Heart left ventricle (tissue), 16 donors: ENCODE measurements at regions not wholly inside any gene's neighbourhood (a gene's known extent, or its start where the extent isn't known, plus 50 kb on each side); places are given as distances from the start of the nearest gene placed in this dataset.

Source experiments
- ATAC-seq, 4 donors: fragments of 200-7000 bp; cut with Tn5 transposase; one replicate each; pipeline ENCODE4 v1.9.1; 2020 to 2022; ENCODE audit warnings: moderate library complexity in 4 of 4, mild to moderate bottlenecking in 3 of 4, moderate number of reproducible peaks in 1 of 4
- DNase-seq, 5 donors: peaks; one replicate each; pipeline ENCODE4 v3.0.0-alpha.2; 2020
- H3K27ac ChIP-seq, 12 donors: fragments of 200-600 bp; sonication (generic) in 4 of 12; one replicate each; pipeline versions ENCODE4 v1.5.0 to v1.8.0; 2016 to 2022; ENCODE audit warnings: mild to moderate bottlenecking in 2 of 12
- H3K27me3 ChIP-seq, 9 donors: fragments of 200-600 bp; sonication (generic) in 2 of 9; one replicate each; pipeline versions ENCODE4 v1.5.1 to v1.8.0; 2016 to 2022; ENCODE audit warnings: mild to moderate bottlenecking in 3 of 9
- H3K36me3 ChIP-seq, 9 donors: fragments of 200-600 bp; sonication (generic) in 2 of 9; one replicate each; pipeline versions ENCODE4 v1.5.0 to v1.8.0; 2018 to 2022; ENCODE audit warnings: mild to moderate bottlenecking in 2 of 9
- H3K4me1 ChIP-seq, 12 donors: fragments of 200-600 bp; sonication (generic) in 4 of 12; one replicate each; pipeline versions ENCODE4 v1.5.0 to v1.8.0; 2016 to 2022; ENCODE audit warnings: mild to moderate bottlenecking in 3 of 12
- H3K4me3 ChIP-seq, 12 donors: fragments of 200-600 bp; sonication (generic) in 4 of 12; one replicate each; pipeline versions ENCODE4 v1.5.0 to v1.8.0; 2017 to 2022; ENCODE audit warnings: mild to moderate bottlenecking in 9 of 12, moderate library complexity in 4 of 12
- H3K9me3 ChIP-seq, 12 donors: fragments of 200-600 bp; sonication (generic) in 4 of 12; one replicate each; pipeline versions ENCODE4 v1.5.0 to v1.8.0; 2016 to 2022; ENCODE audit warnings: mild to moderate bottlenecking in 1 of 12
- CTCF ChIP-seq, 12 donors: fragments of 200-600 bp; sonication (generic) in 4 of 12; IDR thresholded peaks; one replicate each; pipeline versions ENCODE4 v1.5.0 to v1.8.0; 2018 to 2022; ENCODE audit warnings: antibody characterized with exemption in 12 of 12, mild to moderate bottlenecking in 5 of 12
- POLR2A ChIP-seq, 2 donors: fragments of 450-650 bp; IDR thresholded peaks; one replicate each; pipeline ENCODE4 v1.6.1; 2017; ENCODE audit warnings: antibody characterized with exemption in 2 of 2, mild to moderate bottlenecking in 2 of 2, moderate library complexity in 2 of 2
- whole genome bisulfite sequencing, 4 donors: extraction: QIAGEN DNeasy Blood & Tissue Kit in 2 of 4; methylation state at CpG; one replicate each; pipeline versions ENCODE4 v1.1.5 to v1.1.7; 2013 to 2018; 5-methylcytosine and 5-hydroxymethylcytosine counted together
- intact Hi-C, 10 donors: fragments of 100-400 bp; cut with DNase I; formaldehyde crosslinking; loops; one replicate each; pipeline versions ENCODE4 v1.11.1 to v1.14.2; 2022
- donor health status: ischemic (EF 13 %, LVEDD 7.1; RV severe dilation, severe dysfunction).
- donor health status: healthy with polysubstance abuse.
- donor health status: DM: no; HTN: yes; CAD: no.
- donor health status: DM: no; HTN: no; CAD: no.
- donor health status: ischemic (EF 25% LVEDD 6.9; RV normal size, moderate dysfunction).
- donor health status: ischemic (EF 25% LVEDD 5.7; RV mildly dilated, moderate dysfunction).
- donor health status: healthy.
- donor health status: DM: yes; HTN: yes; CAD: no.
- donor health status: ischemic (EF 35%, LVEDD 5.7; RV mildly dilated, moderate dysfunction).
- donor health status: nonischemic (EF 11% LVEDD 7.7; RV severe dilation, severe dysfunction).
- donor health status: DM: yes; HTN: yes; CAD: no.
- donor health status: PGD.
- donor health status: ischemic (EF 29% LVEDD 5.4; RV normal size, mild dysfunction).
- donor health status: nonischemic (EF 23%, LVEDD 6.1; RV moderate dilation, normal function).

GRCh38 chr3:20673866-20674265 is 487.9 kb upstream of the SGO1 start:
- Histone ChIP-seq H3K27me3 (no peaks in the 10 kb centered on the region), H3K4me1 (peaks cover 0 to 11% (median 4%) of the 10 kb centered on the region in 12 donors), H3K4me3 (no peak overlapping the region), H3K27ac (no peak overlapping the region), H3K36me3 (no peaks in the 10 kb centered on the region), H3K9me3 (peaks cover 0 to 18% (median 0%) of the 10 kb centered on the region in 12 donors)
- TF ChIP-seq CTCF (IDR thresholded peaks at IDR 0.05), result no peak
- WGBS, 4 donors, result 89 to 97% (median 94%) methylated on average over 1 of the region's 1 CpG
- intact Hi-C loops, result no loop called here
- ATAC-seq (no peak), DNase-seq (no peak)

GRCh38 chr3:20669675-20670074 is 483.7 kb upstream of the SGO1 start:
- H3K27ac ChIP-seq, result peak overlapping the region in 10 of 12 donors; percentile 11 to 68 (median 44)
- ATAC-seq (no peak), DNase-seq (no peak)
- peaks cover 0 to 10% (median 0%) of the 10 kb centered on the region in 12 donors for H3K9me3 ChIP-seq
- H3K27me3 ChIP-seq, result no peaks in the 10 kb centered on the region
- H3K4me1 ChIP-seq, result peaks cover 0 to 22% (median 11%) of the 10 kb centered on the region in 12 donors
- intact Hi-C loops, result no loop called here
- H3K36me3 ChIP-seq, result no peaks in the 10 kb centered on the region
- H3K4me3 ChIP-seq, result no peak overlapping the region
- TF ChIP-seq POLR2A (IDR thresholded peaks at IDR 0.05) (no peak), CTCF (IDR thresholded peaks at IDR 0.05) (no peak)
- WGBS, 4 donors, result 67 to 87% (median 71%) methylated on average over 2 of the region's 2 CpGs

- H3K36me3 ChIP-seq, result no peaks in the 10 kb centered on the region
- ATAC-seq (peak; percentile 96 to 100 (median 99)), DNase-seq (peak; percentile 44 to 84 (median 72))
Measured at GRCh38 chr3:20669184-20669583, 483.2 kb upstream of the SGO1 start.

GRCh38 chr3:20668411-20668810 is 482.4 kb upstream of the SGO1 start:
- 40 to 77% (median 64%) methylated on average over 3 of the region's 3 CpGs for WGBS, 4 donors

More at GRCh38 chr3:20669184-20669583, 483.2 kb upstream of the SGO1 start:
- TF ChIP-seq POLR2A (IDR thresholded peaks at IDR 0.05), result no peak
- TF ChIP-seq CTCF (IDR thresholded peaks at IDR 0.05), result no peak
- no peak overlapping the region for H3K4me3 ChIP-seq
- intact Hi-C loops, result no loop called here
- H3K27ac ChIP-seq, result peak overlapping the region in 10 of 12 donors; percentile 11 to 68 (median 44)
- H3K27me3 ChIP-seq, result no peaks in the 10 kb centered on the region
- WGBS, 4 donors, result 20 to 30% (median 27%) methylated on average over 5 of the region's 5 CpGs
- peaks cover 0 to 22% (median 11%) of the 10 kb centered on the region in 12 donors for H3K4me1 ChIP-seq
- H3K9me3 ChIP-seq, result peaks cover 0 to 7% (median 0%) of the 10 kb centered on the region in 12 donors

More at GRCh38 chr3:20668411-20668810, 482.4 kb upstream of the SGO1 start:
- DNase-seq (peak in 2 of 5 donors; percentile 15 to 17), ATAC-seq (peak in 2 of 4 donors; percentile 36 to 37)
- Histone ChIP-seq H3K27me3 (no peaks in the 10 kb centered on the region), H3K36me3 (no peaks in the 10 kb centered on the region), H3K4me3 (no peak overlapping the region), H3K27ac (peak overlapping the region in 6 of 12 donors; percentile 4 to 68 (median 46)), H3K9me3 (no peaks in the 10 kb centered on the region), H3K4me1 (peaks cover 0 to 22% (median 11%) of the 10 kb centered on the region in 12 donors)
- intact Hi-C loops, result no loop called here
- TF ChIP-seq CTCF (IDR thresholded peaks at IDR 0.05) (no peak), POLR2A (IDR thresholded peaks at IDR 0.05) (no peak)
